ENCODE measurements at regions not wholly inside any gene's neighbourhood (a gene's known extent, or its start where the extent isn't known, plus 50 kb on each side); places are given as distances from the start of the nearest gene placed in this dataset.

- TF ChIP-seq POLR2A (IDR thresholded peaks at IDR 0.05) (no peak), CTCF (IDR thresholded peaks at IDR 0.05) (no peak), POLR2AphosphoS5 (IDR thresholded peaks at IDR 0.05) (no peak)
Observed at GRCh38 chr6:14359438-14359837, 241.9 kb downstream of the CD83 start.

All from upper lobe of left lung (tissue), 4 donors.